ENCODE measurements at regions not wholly inside any gene's neighbourhood (a gene's known extent, or its start where the extent isn't known, plus 50 kb on each side); places are given as distances from the start of the nearest gene placed in this dataset.
"Not testable (repeated sequence)": the region's sequence is repeated elsewhere in the genome, so short reads cannot be mapped to it uniquely, and the experiment has no call there.

GRCh38 chrX:55142206-55142918, 53.5 kb downstream of the PAGE2 start:
- DNase-seq, result no peak

- DNase-seq, result no peak
Measured at GRCh38 chrX:55142919-55143310, 54.1 kb downstream of the PAGE2 start.

- no peak for DNase-seq
Measured at GRCh38 chrX:55143621-55144020, 54.8 kb downstream of the PAGE2 start.

GRCh38 chrX:55144697-55145096, 55.9 kb downstream of the PAGE2 start:
- DNase-seq, result no peak

GRCh38 chrX:55149242-55149641, 60.4 kb downstream of the PAGE2 start:
- DNase-seq, result no peak

- DNase-seq, result no peak
Measured at GRCh38 chrX:55151199-55151598, 62.4 kb downstream of the PAGE2 start.

- DNase-seq, result no peak
Measured at GRCh38 chrX:55159551-55159950, 60.6 kb upstream of the PAGE5 start.

- peak; percentile 89 for DNase-seq
Measured at GRCh38 chrX:55160685-55161552, 59.2 kb upstream of the PAGE5 start.

GRCh38 chrX:55161581-55161980, 58.6 kb upstream of the PAGE5 start:
- DNase-seq, result no peak

- no peak for DNase-seq
Measured at GRCh38 chrX:55163171-55163570, 57.0 kb upstream of the PAGE5 start.

- not testable (repeated sequence) for DNase-seq
Measured at GRCh38 chrX:55165026-55165425, 55.1 kb upstream of the PAGE5 start.

GRCh38 chrX:55167124-55167803, 52.9 kb upstream of the PAGE5 start:
- DNase-seq, result no peak

- DNase-seq, result no peak
Measured at GRCh38 chrX:55167901-55168300, 52.2 kb upstream of the PAGE5 start.

GRCh38 chrX:55169782-55170181, 50.4 kb upstream of the PAGE5 start:
- DNase-seq, result no peak

All from NCI-H2029 (cell line).